Fibroblast of skin of abdomen (primary cell): ENCODE measurements at regions not wholly inside any gene's neighbourhood (a gene's known extent, or its start where the extent isn't known, plus 50 kb on each side); places are given as distances from the start of the nearest gene placed in this dataset.

Experiments used
- DNase-seq: peaks from one replicate; pipeline ENCODE4 v3.0.0-alpha.2; 2013

- peak; percentile 75 for DNase-seq
Measured at GRCh38 chr9:107172160-107172978, 110.7 kb upstream of the RAD23B start.

- no peak for DNase-seq
Measured at GRCh38 chr9:107172979-107173347, 110.1 kb upstream of the RAD23B start.

GRCh38 chr9:107173422-107174180 is 109.5 kb upstream of the RAD23B start:
- DNase-seq, result no peak

GRCh38 chr9:107174441-107174840 is 108.6 kb upstream of the RAD23B start:
- DNase-seq, result peak; percentile 47

- DNase-seq, result no peak
Measured at GRCh38 chr9:107175041-107175440, 108.0 kb upstream of the RAD23B start.

- no peak for DNase-seq
Measured at GRCh38 chr9:107175816-107176435, 107.2 kb upstream of the RAD23B start.

- DNase-seq, result peak; percentile 75
Measured at GRCh38 chr9:107176436-107177151, 106.5 kb upstream of the RAD23B start.

- no peak for DNase-seq
Measured at GRCh38 chr9:107177243-107177839, 105.7 kb upstream of the RAD23B start.

GRCh38 chr9:107177857-107178256 is 105.2 kb upstream of the RAD23B start:
- no peak for DNase-seq

- no peak for DNase-seq
Measured at GRCh38 chr9:107178293-107178692, 104.8 kb upstream of the RAD23B start.

- no peak for DNase-seq
Measured at GRCh38 chr9:107180206-107180605, 102.9 kb upstream of the RAD23B start.

GRCh38 chr9:107183176-107183575 is 99.9 kb upstream of the RAD23B start:
- no peak for DNase-seq

GRCh38 chr9:107188376-107188775 is 94.7 kb upstream of the RAD23B start:
- DNase-seq, result no peak

GRCh38 chr9:107190061-107190935 is 92.8 kb upstream of the RAD23B start:
- peak; percentile 73 for DNase-seq

- DNase-seq, result no peak
Measured at GRCh38 chr9:107190936-107191290, 92.2 kb upstream of the RAD23B start.

GRCh38 chr9:107193251-107193650 is 89.8 kb upstream of the RAD23B start:
- DNase-seq, result no peak

GRCh38 chr9:107198718-107199117 is 84.4 kb upstream of the RAD23B start:
- DNase-seq, result no peak

GRCh38 chr9:107208121-107208520 is 75.0 kb upstream of the RAD23B start:
- peak; percentile 15 for DNase-seq

GRCh38 chr9:107210775-107211174 is 72.3 kb upstream of the RAD23B start:
- DNase-seq, result no peak

GRCh38 chr9:107211284-107211923 is 71.7 kb upstream of the RAD23B start:
- no peak for DNase-seq

GRCh38 chr9:107212613-107213012 is 70.5 kb upstream of the RAD23B start:
- no peak for DNase-seq
